ENCODE measurements at regions not wholly inside any gene's neighbourhood (a gene's known extent, or its start where the extent isn't known, plus 50 kb on each side); places are given as distances from the start of the nearest gene placed in this dataset.
"Not testable (repeated sequence)": the region's sequence is repeated elsewhere in the genome, so short reads cannot be mapped to it uniquely, and the experiment has no call there.

GRCh38 chr3:178342111-178342510 lies 194.1 kb upstream of the KCNMB2 start:
- CTCF ChIA-PET: no interaction called here
- TF ChIP-seq CTCF (conservative IDR thresholded peaks at IDR 0.05; ENCODE audit: low read depth): no peak
- H3K27ac ChIP-seq: no peak overlapping the region
- no peak for DNase-seq (ENCODE audit: low spot score)
- POLR2A ChIA-PET (ENCODE audit: low non-redundant PET): no interaction called here

GRCh38 chr3:178343433-178344038 lies 192.7 kb upstream of the KCNMB2 start:
- ChIA-PET POLR2A (ENCODE audit: low non-redundant PET) (no interaction called here), CTCF (no interaction called here)
- TF ChIP-seq CTCF (conservative IDR thresholded peaks at IDR 0.05; ENCODE audit: low read depth): no peak
- H3K27ac ChIP-seq: no peak overlapping the region
- no peak for DNase-seq (ENCODE audit: low spot score)

GRCh38 chr3:178345944-178346343 lies 190.3 kb upstream of the KCNMB2 start:
- H3K27ac ChIP-seq: no peak overlapping the region
- no peak for TF ChIP-seq CTCF (conservative IDR thresholded peaks at IDR 0.05; ENCODE audit: low read depth)
- DNase-seq (ENCODE audit: low spot score): no peak
- POLR2A ChIA-PET (ENCODE audit: low non-redundant PET): no interaction called here
- CTCF ChIA-PET: interaction anchor here (0.7 kb wide), 1 partner anchor 1282 kb away, joined by 3 read pairs; no protein-coding TSS in a partner anchor

- DNase-seq (ENCODE audit: low spot score); H3K27ac ChIP-seq; POLR2A ChIA-PET (ENCODE audit: low non-redundant PET); CTCF ChIA-PET: not testable (repeated sequence)
These were observed 187.5 kb upstream of the KCNMB2 start for GRCh38 chr3:178348561-178349217.

GRCh38 chr3:178349218-178349596 lies 187.0 kb upstream of the KCNMB2 start:
- H3K27ac ChIP-seq; DNase-seq (ENCODE audit: low spot score); POLR2A ChIA-PET (ENCODE audit: low non-redundant PET); CTCF ChIA-PET: not testable (repeated sequence)

- no peak overlapping the region for H3K27ac ChIP-seq
- TF ChIP-seq CTCF (conservative IDR thresholded peaks at IDR 0.05; ENCODE audit: low read depth): no peak
- ChIA-PET CTCF (no interaction called here), POLR2A (ENCODE audit: low non-redundant PET) (no interaction called here)
- DNase-seq (ENCODE audit: low spot score): no peak
These were observed 185.5 kb upstream of the KCNMB2 start for GRCh38 chr3:178350763-178351162.

GRCh38 chr3:178352326-178353005 lies 183.8 kb upstream of the KCNMB2 start:
- DNase-seq (ENCODE audit: low spot score): no peak
- no peak overlapping the region for H3K27ac ChIP-seq
- CTCF ChIA-PET: no interaction called here
- POLR2A ChIA-PET (ENCODE audit: low non-redundant PET): no interaction called here
- TF ChIP-seq CTCF (conservative IDR thresholded peaks at IDR 0.05; ENCODE audit: low read depth): no peak

Measured in RWPE1 (cell line).